HG03135 (cell line): ENCODE measurements at regions not wholly inside any gene's neighbourhood (a gene's known extent, or its start where the extent isn't known, plus 50 kb on each side); places are given as distances from the start of the nearest gene placed in this dataset.
"Not testable (repeated sequence)": the region's sequence is repeated elsewhere in the genome, so short reads cannot be mapped to it uniquely, and the experiment has no call there.

Experiments used
- ATAC-seq: cut with Tn5 transposase; IDR thresholded peaks from one replicate; pipeline ENCODE4 v1.9.1; 2021; ENCODE audit warnings: mild to moderate bottlenecking, moderate library complexity; ENCODE audit not compliant: unreplicated experiment

DNA sequence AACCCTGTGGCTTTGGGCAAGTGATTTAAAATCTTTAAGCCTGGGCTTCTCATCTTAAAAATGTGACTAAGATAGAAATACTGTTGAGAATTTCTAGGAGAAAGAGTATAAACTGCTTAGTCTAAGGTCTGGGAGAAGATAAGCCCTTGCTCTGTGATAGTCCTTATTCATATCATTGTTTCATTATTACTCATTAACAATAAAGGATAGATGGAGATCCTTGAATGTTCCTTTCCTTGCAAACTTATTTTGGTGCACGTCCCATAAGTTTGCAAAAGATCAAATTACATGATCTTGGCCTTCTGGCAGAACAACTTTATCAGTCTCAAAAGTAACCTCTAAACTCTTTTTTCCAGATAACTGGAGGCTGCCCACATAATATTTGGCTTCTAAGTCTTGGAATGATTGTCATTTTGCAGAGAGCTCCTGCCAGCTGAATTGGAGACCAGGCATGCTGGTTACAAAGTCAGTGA is 138.3 kb downstream of the FAM124B start:
- ATAC-seq = no peak

DNA sequence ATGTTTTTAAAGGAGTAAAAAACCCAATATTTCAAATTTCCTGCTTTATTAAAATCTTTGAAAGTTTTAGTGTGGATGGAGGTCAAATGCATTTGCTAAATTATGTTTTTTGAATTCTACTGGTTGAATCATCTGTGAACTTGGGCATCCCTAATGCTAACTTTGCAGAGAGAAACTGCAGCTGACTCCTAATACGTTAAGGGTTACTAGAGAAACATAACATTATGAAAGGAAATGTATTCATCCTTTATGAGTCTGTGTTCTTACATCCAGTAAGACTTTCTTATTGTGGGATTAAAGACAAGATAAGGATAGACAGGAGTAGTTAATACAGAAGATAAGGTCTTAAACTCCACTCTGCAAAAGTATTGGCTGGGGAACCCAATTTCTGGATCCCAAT is 140.6 kb downstream of the FAM124B start:
- ATAC-seq = no peak

DNA sequence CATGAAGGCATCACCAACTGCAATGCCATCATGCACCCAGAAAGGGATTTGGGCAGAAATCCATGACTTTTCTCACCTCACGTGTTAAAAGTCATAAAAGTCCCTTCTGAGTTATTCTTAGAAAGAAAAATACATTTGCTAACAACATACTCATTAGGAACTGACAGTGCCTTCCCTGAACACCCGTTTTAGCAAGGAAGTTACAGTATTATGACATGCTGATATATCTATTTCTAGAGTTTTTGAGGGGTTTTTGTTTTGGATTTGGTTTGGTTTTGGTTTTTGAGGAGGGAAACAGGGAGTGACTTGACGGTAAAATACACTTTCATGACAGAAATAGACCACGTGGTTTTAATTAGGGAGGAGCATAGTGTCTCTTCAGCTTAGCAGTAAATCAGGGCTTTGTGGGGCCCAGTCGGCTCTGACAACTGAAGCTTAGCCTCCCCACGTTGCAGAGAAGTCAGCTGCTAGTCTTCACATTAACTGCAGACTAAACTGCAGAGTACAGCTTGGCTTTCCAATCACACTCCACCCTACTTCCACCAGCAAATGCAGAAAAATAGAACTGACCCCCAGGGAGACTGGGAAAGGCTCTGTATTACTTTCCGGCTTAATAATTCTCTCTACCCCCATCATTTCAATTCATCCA is 141.4 kb downstream of the FAM124B start:
- no peak for ATAC-seq

DNA sequence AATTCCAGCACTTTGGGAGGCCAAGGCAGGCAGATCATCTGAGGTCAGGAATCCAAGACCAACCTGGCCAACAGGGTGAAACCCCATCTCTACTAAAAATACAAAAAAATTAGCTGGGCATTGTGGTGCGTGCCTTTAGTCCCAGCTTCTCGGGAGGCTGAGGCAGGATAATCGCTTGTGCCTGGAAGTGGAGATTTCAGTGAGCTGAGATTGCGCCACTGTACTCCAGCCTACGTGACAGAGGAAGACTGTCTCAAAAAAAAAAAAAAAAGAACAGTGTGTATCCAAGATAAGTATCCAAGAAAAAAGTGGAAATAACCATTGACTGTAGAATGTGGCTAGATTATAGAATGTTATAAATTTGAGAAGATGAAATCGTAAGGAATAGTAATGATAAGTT is 142.1 kb downstream of the FAM124B start:
- ATAC-seq = no peak

DNA sequence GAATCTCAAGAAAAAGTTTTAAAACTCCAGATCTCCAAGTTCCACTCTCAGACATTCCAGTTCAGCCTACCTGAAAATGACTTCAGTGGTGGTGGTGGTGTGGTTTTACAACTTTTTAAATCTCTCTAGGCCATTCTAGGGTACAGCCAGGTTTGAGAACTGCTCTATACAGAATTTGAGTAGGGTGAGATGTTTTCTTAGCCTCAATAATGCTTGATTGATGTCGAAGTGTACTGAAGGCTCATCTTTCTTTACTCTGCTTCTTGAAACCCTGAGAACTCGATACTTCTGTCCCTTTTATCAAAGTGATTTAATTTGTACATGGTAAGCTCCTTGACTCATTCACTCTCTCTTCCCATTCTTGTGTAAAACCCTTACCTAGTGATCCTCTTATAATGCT is 143.8 kb downstream of the FAM124B start:
- no peak for ATAC-seq

DNA sequence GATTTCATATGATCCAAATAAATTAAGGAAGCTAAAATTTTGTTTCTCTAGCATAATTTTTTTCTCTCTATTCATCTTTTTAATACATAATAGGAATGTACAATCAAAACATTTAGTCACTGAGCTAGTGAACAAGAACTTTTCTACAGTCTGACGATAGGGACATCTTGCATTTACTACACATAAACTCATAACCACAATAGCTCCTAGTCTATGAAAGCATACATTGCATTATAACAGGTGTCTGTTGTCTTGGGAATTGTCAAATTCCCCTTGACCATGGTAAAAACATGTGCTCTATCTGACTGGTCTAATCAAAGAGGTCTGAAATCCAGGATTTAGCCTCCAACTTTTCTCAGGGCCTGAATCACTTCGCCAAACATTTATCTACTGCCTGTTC is 144.8 kb downstream of the FAM124B start:
- ATAC-seq = no peak

DNA sequence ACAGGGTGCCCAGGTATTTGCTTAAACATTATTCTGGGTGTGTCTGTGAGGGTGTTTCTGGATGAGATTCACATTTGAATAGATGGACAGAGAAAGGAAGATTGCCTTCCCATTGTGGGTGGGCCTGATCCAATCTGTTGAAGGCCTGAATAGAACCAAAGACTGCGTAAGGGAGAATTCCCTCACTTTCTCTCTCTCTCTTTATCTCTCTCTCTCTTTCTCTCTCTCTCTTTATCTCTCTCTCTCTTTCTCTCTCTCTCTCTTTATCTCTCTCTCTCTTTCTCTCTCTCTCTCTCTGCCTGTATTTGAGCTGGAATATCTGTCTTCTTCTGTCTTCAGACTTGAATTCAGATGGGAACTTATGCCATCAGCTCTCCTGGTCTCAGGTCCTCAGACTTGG is 148.4 kb downstream of the FAM124B start:
- no peak for ATAC-seq

DNA sequence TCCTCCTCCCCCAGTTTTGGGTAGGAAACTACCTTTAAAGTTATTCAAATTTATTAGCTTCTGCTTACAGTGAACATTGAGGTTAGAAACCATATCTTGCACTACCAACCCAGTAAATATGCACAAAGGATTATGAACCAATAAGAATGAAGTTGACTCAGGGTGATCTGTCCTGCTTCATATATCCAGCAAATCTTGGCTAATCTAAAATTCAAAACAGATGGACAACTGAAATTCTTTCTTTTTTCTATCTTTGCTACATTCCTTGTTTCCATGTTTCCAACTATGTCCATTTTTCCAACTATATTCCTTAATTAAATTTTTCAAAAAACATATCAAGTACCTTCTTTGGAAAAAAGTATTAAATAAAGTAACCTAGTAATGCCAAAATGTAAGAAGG is 149.3 kb downstream of the FAM124B start:
- ATAC-seq = no peak

DNA sequence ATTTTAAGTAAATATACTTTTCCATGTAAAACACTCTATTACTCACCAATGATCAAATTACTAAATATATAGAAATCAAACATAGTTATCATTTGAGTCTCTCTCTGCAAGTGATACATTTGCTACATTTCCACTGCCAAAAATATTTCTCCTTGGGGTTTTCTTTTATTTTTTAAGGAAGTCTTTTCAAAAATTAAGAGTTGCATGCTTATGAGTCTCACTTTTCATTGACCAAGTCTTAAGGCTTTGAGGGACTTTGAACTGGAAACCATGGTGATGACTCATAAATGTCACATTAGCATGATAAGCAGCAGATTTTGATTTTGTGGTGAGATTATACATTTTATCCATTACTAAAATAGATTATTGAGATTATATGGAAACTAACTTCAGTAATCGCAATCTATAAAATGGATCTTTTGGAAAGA is 152.9 kb downstream of the FAM124B start:
- ATAC-seq = no peak

DNA sequence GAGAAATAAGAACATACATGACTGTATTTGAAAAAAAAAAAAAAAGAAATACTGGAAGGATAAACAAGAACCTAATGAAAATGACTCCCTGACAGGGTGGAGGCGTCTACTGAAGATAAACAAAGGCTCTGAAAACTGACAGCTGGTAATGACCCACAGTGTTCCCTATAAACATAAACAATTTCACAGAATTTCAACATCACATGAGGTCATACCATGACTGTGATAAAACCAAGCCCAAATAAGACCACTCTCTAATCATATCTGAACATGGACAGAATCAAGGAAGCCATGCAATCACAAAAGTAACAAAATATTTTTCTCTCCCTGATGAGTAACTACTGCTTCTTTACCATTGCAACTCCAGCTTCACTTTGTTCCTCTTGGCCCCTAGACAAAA is 159.3 kb downstream of the FAM124B start:
- ATAC-seq = no peak

DNA sequence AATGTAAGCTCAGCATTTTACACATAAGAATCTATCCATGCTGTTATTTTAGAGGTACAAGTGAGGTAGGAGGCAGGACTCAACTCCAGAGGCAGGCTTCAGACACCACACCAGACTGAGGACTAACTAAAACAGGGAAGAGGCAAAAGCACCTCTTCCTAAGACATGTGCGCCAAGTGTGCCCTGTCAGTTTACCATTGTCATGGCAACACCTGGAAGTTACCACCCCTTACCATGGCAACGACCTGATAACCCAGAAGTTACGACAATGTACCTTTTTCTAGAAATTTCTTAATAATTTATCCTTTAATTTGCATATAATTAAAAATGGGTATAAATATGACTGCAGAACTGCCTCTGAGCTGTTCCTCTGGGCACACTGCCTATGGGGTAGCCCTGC is 160.1 kb downstream of the FAM124B start:
- ATAC-seq = no peak

DNA sequence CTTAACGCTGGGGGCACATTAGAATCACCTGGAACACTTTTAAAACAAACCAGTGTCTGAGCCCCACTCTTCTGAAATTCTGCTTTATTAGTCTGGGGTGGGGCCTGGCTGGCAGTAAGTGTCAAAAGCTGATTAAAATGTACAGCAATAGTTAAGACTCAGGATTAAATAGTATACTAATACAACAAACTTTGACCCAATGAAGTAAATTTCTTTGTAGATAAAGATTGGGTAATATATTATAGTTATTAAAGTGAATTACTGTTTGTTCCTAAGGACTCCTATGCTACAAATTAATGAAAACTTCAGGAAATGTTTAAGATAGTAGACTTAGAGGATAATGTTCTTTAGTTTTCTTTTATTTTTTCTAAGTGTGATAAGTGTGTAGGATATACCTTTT is 160.9 kb downstream of the FAM124B start:
- no peak for ATAC-seq

DNA sequence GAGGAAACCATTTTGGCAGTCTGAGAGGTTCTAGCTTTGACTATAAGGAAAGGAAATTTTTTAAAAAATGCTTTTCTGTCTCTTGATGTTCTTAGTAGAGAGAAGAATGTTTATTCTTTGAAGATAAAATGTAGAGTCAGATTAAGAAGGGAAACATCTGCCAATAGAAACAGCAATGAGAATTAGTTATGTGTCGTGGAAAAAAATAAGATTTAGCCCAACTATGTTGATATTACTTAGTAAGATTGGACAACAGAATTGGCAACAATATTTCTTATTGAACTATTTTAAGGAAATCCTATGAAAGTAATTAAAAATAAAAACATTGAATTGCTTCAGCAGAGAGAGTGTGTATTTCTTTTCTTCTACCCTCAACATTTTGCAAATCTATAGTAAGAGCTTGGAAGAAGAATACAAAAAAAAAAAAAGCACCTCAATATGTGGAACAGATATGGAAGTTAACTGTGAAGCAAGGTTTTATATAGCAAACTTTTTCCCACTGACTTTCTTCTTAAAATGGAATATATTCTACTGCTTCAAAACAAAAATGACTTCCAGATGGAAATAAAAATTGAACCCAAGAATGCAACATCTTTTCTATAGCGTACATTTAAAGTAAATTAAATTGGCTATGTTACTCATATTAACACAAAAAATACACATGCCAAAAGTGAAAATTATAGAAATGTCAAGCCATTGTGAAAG is 177.9 kb downstream of the FAM124B start:
- ATAC-seq = no peak

DNA sequence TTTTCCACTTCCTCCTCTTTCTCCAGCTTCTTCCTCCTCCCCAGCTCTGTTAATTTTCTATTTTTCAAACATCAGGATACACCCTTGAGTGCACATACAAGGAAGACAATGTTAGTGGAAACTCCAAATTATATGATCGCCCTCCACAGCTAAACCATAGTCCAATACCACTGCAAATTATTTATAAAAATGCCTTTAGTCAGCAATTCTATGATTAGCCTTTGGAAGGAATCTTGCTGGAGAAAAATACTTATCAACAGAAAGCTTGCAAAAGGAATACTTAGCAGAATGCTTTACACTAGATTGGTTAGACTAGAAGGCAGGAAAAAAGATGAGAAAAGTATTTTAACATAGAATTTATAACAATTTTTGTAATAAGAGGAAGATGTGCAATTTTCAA is 178.9 kb downstream of the FAM124B start:
- ATAC-seq = no peak

DNA sequence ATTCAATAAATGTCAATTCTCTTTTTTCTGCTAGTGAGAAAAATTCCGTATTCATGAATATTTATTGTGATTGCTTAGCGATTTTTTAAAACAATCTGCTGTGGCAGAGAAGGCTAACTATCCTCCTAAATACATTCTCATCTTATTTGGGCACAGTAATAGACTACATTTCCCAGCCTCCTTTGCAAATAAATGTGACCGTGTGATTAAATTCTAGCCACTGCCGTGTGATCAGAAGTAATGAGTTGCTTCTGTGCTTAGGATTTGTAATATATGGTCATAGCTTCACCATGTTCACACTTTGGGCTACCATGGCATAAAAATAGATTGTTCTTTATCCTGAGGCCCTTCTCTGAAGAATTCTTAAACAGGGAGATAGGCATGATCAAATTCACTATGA is 179.6 kb downstream of the FAM124B start:
- no peak for ATAC-seq

DNA sequence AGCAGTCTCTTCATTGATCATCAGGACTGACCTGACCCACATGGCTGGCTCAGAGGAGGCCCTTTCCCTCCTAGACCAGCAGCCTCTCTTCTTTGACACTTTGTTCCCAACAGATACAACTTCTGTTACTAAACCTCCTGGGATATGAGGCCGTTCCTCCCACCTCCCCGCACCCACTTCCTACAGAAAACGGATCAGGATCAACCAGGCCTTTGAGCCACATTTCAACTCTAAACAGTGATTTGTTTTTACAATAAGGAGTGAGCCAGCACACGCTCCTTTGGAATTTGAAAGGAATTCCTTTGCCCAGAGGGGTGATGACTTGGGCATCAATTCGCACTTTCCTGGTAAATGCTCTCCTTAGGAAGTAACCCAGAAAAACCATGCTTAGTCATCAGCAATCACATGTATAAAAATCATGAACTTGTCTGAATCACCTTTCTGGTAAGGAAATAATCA is 180.4 kb downstream of the FAM124B start:
- no peak for ATAC-seq

DNA sequence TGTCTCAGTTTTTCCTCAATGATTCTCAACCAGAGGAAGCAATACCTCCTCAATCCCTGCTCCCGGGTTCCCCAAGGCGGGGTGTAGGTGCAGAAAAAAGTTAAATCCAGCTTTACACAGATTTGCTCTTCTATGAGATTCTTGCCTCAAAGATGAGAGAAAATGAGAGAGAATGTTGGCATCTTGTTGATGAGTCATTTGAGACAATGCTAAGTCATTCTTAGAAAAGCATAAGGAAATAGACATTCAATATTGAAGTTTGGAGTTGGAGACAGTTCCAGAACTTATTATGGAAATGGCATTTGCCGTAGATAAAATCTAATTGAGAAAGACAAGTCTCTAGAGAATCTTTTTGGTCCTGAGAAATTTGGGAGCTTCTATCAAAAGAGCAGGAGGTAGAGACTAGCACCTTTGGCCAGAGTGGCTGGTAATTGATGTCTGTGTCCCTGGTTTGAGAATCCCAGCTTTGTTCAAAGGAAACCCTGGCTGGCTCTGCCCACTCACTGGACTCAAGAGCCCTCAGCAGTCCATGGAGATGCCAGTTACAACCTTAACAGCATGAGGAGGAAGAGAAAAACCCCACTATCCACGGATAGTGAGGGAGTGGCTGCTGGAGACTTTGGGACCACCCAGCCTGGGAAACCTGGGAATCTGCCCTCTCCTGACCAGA is 181.2 kb downstream of the FAM124B start:
- no peak for ATAC-seq

DNA sequence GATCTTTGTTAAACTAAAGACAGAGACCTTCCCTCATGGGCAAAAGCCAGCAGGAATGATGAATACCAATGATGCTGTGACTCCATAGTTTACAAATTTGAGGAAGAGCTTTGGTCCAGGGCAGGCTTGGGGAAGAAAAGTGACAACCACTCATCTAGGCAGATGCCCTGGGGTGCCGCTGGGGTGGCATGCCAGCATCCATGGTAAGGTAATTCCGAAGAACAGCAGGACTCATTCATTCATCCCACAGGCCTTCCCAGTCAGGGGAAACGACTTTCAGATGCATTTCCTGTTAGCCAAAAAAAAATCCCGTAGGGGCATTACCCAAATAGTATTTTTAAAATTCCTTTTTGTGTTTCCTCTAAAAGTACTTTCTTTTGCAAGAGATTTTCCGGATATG is 180.7 kb upstream of the SERPINE2 start:
- no peak for ATAC-seq

DNA sequence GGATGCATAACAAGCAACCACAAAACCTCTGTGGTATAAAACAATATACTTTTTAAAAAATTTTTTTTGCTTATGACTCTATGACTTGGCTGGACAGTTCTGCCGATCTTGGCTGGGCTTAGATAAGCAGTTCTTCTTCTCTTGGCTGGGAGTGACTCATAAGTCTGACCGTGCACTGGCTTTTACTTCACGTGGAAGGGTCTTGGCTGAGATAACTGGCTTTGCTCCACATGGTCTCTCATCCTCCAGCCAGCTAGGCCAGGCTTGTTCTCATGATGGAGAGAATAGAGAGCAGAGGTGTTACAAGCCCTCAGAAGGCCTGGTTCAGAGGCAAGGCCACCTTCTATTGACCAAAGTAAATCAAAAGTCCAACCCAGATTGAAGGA is 178.9 kb upstream of the SERPINE2 start:
- no peak for ATAC-seq

DNA sequence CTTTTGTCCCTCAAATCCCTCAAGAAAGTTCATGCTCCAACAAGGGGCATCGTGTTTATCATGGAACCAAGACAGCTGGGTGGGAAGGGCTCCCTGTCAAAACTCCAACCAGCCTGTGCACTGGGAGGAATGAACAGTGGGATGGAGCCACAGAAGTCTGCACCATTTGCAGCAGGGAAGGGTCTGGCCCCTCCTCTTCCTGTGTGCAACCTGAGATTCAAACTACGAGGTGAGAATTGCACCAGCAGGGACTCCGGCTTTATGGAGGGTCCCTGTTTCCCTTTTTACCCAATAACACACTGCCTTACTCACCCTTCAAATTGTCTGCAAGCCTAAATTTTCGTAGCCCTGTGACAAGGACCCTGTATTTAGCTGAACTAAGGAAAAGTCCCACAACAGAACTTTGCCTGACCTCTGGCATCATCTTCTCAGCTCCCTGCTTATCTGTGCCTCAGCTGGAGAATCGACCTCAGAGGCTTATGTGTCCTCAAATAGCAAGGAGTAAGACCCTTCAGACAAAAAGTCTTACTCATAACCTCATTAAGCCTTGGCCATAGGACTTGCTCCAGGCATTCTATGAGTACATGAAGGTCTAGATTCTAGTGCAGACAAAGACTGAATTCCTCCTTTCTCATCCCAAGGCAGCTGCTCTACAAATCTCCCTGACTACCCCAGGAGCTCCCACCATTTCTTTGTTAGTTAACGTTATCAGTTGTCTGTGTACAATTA is 178.3 kb upstream of the SERPINE2 start:
- ATAC-seq = no peak

DNA sequence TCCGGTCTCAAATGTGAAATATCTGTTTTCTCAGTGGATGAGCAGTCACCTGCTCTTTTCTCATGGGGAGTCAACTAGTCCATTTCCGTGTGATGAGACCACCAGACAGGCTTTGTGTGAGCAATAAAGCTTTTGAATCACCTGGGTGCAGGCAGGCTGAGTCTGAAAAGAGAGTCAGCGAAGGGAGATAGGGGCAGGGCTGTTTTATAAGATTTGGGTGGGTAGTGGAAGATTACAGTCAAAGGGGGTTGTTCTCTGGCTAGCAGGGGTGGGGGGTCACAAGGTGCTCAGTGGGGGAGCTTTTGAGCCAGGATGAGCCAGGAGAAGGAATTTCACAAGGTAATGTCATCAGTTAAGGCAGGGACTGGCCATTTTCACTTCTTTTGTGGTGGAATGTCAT is 176.5 kb upstream of the SERPINE2 start:
- not testable (repeated sequence) for ATAC-seq
